Fibroblast of skin of left quadriceps (primary cell): ENCODE measurements at regions not wholly inside any gene's neighbourhood (a gene's known extent, or its start where the extent isn't known, plus 50 kb on each side); places are given as distances from the start of the nearest gene placed in this dataset.
A peak's percentile ranks its signal among the peaks of the same experiment; 100 is the strongest.

Source experiments
- DNase-seq, 2 experiments: peaks; one replicate each; pipeline ENCODE4 v3.0.0-alpha.2; 2013; ENCODE audit warnings: low read depth in 2 of 2

DNA sequence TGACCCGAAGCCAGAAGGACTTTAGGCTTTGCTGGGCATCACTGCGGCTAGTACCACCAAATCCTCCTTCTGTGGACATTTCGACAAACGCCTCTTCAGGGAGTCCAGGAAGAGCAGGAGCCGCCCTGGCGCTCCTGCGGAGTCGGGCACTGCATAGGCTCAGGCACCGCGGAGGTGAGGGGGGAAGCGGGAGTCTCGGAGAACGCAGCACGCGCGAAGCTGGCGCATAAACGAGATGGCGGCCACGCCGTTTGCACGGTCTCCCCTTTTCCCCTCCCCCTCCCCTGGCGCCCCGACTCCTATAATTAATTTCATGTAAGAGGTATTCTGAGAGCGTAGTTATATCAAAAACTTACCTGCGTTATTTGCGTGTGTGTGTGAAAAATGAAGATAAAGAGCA is 137.8 kb upstream of the GAS1 start:
- no peak for DNase-seq

GRCh38 chr9:87085521-87085920 is 138.2 kb upstream of the GAS1 start:
- no peak for DNase-seq

DNA sequence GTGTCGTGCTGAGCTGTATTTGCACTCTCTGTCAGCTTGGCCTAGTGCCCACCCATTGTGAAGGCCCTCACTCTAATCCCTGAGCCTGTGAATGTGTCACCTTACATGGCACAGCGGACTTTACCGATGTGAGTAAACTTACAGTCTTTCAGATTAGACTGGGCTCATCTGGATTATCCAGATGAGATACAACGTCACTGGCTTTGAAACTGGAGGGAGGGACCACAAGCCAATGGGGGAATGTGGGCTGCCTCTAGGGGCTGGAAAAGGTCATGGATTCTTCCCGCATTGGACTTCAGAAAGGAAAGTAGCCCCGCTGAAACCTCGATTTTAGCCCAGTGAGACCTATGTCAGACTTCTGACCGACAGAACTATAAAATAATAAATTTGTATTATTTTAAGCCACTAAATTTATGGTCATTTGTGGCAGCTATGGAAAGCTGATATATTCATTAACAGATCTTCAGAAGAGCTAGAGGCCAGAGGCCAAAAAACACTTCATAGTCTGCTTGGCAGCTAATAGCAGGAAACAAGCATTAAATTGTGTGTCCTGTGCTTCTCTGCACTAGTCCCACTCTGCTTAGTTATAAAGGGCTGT is 139.0 kb upstream of the GAS1 start:
- no peak for DNase-seq

DNA sequence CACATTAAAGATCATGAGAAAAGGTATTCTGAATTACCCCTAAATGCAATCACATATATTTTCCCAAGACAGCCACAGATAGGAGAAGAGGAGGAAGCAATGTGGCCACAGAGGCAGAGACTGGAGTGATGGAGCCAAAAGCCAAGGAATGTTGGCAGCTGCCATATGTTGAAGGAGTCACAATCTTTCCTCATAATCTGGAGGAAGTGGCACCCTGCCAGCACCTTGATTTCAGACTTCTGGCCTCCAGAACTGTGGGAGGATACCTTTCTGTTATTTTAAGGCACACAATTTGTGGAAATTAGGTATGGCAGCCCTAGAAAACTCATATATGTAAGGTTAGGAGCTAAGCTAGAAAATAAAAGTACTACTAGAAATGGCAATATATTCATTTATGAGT is 139.9 kb upstream of the GAS1 start:
- DNase-seq, result no peak

DNA sequence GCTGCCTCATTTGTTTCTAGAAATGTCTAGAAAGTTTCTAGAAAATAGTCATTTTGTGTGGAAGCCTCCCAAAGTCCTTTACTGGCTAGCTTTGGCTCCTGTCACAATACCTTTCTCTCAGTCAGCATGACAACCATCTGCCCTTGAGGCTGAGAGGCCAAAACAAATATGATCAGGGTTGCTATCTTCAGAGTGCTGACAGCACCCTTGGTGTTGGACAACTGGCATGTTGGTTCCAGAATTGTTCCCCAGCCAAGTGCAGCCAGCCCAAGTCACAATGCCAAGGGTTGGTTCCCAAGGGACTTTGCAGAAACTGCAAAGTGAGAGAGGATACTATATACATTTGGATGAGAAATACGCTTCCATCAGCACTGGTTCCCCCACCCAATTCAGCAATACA is 140.9 kb upstream of the GAS1 start:
- DNase-seq, result no peak

- no peak for DNase-seq
These were observed 141.5 kb upstream of the GAS1 start for GRCh38 chr9:87088621-87089365.

DNA sequence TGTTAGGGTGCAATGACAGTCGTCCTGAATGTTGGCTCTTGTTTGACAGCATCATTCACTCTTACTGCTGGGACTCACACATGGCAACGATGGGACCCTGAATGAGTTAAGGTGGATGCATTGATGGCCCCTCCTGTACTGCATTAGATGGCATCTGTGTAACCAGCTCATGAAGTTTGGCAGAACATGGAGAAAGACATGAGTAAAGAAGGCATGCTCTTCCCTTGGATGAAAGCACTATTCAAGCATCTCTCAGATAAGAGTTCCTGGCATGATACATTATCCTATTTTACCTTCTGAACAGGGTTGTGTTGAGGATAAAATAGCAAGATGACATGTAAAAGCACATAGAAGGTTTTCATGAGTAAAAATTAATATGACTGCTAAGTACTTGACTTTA is 142.2 kb upstream of the GAS1 start:
- DNase-seq, result no peak

GRCh38 chr9:87089929-87090328 is 142.6 kb upstream of the GAS1 start:
- DNase-seq, result no peak

DNA sequence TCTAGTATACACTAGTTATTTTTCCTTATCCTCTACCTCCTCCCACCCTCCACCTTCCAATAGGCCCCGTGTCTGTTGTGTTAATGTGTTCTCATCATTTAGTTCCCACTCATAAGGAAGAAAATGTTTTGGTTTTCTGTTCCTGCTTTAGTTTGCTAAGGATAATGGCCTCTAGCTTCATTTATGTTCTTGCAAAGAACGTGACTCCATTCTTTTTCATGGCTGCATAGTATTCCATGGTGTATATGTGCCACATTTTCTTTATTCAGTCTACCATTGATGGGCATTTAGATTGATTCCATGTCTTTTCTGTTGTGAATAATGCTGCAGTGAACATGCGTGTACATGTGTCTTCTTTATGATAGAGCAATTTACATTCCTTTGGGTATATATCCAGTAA is 146.5 kb upstream of the GAS1 start:
- no peak for DNase-seq

DNA sequence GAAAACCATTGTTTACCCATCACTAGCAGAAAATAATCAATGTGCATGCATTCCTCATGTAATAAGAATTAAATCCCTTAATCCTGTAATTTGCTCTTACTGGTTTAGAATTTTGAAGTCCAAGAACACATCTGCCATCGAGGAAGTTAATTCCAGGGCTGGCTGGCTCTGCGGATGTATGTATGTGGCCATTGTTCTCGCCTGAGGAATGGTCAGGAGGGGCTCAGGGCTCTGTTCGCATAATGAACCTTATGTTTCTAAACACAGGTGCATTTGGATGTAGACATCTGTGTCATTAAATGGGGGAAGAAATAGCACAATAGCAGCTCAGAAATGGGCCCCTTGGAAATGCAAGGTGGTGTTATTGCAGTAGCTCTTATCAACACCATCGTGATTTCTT is 148.6 kb upstream of the GAS1 start:
- no peak for DNase-seq

- DNase-seq, result no peak
These were observed 149.2 kb upstream of the GAS1 start for GRCh38 chr9:87096506-87096905.

DNA sequence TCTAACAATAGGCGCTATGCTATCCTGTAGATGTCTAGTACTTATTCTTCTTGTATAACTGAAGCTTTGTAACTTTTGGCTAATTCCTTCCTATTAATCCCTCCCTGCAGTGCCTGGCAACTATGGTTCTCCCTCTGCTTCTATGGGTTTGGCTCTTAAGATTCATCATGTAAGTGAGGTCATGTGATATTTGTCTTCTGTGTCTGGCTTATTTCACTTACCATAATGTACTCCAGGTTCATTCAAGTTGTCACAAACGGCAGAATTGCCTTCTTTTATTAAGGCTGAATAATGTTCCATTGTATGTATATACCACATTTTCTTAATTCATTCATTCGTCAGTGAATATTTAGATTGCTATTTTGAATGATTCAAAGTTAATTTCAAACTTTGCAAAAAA is 149.9 kb upstream of the GAS1 start:
- DNase-seq, result no peak

DNA sequence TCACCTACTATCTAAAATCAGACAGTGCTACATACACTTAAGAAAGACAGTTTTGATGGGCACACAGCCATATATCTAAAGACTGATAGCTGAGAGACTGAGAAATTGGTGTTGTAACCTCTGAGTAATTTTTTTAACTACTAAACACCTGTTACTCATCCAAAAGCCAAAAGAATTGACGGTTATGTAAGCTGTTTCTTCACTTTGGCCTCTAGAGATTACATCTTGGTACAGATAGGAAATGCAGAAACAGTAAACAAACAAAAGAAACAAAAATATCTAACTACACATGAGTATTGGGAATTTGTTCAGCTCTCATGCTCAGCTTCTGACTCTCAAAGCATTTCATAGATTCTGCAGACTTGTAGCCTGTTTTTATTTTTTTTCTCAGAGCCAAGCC is 152.1 kb upstream of the GAS1 start:
- DNase-seq, result no peak

DNA sequence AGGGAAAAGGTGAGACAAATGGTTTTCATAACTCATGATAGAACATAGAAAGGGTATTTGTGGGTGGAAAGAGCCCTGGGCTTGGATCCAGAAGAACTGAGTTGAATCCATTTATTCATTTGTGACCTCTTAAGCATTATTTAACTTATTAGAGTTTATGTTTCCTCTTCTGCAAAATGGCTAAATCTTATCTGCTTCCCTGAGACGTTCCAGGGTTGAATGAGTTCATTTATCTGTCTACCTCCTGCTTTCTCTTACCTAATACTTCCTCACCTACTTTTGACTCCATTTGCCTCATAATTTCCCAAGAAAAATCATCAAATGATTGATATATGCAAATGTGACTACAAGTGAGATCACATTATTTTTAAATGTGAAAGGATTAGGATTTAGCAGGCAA is 152.7 kb upstream of the GAS1 start:
- no peak for DNase-seq

DNA sequence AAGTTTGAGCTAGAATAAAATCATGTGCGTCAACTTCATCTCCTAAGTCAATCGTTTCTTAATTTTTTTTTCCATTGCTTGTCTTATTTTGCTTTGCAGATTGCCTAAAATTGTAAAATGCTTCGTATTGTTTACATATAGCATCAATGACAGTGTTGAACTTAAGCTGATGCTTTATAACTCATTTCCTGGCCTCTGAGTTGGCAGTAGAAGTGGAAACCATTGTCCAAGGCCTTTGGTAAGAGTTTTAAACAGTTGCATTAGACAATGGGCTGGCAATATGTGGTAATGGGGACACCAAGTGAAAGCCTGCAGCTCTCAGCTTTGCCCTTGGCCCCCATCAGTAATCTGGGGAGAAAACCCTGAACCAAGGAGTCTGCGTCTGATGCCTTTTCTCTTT is 154.8 kb upstream of the GAS1 start:
- no peak for DNase-seq

DNA sequence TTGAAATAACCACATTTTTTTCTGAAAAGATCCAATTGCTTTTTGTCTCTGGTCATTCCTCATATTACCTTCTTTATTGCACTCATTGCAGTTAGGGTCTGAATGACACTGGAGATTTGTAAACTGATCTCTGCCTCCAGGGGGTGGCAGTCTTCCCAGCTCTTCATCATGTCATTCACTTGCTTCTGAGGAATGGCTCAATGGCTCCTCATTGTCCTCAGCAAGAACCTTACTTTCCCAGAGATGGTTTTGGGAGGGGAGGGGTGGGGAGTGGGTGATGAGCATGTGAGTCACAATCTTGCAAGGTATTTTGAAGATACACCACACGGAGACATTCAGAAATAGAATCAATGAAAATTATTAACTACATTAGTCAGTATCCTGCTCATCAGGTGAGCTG is 159.8 kb upstream of the GAS1 start:
- no peak for DNase-seq

DNA sequence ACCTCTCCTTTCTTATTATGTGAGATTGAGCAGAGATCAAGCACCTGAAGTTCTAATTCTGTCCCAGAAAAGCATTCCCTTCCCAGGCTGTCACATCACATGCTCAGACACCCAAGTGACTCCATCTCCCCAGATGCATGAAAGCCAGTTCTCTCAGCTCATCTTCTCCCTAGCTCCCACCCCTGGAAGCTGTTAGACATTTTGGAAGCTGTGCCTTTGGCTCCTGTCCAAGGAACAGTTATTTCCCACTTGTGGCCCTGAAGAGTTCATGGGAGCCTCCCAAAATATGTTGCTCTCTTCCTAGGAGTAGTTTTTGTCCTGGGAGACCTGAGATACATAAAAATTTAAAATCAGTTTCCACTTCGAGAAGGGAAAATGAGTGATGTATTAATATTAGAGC is 161.4 kb upstream of the GAS1 start:
- no peak for DNase-seq

DNA sequence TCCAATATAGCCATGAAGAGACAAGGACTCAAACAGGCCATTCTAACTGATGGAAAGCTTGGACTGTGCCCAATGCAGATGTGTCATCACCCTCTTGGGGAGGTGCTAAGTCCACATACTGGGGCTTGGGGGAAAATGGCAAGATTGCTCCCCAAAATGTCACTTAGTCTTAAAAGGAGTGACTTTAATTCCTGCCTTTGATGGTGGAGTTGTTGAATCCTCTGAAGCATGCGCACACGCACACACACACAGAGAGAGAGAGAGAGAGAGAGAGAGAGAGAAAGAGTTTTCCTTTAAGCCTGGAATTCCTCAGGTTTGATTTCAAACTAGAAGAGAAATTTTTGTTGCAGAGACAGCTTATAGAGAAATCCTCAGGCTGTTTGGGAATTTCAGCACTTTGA is 161.9 kb upstream of the GAS1 start:
- no peak for DNase-seq

GRCh38 chr9:87109851-87110250 is 162.5 kb upstream of the GAS1 start:
- peak; percentile 78 to 79 for DNase-seq

DNA sequence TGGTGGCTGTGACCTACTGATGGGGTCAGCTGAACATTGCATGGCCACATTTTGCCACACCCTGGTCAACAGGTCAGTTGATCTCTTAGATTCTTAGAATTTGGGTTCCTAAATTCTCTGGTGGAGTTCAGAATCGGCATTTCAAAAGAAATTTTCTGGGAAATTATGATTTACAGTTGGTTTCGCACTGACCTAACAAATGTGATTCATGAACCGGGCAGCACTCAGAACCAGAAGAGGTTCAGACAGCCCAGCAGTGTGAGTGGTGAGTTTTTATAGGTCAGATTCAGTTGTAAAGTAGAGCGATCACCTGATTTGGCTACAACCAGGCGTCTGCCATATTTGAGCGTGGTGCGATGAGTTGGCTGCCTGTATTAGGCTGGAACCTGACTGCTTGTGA is 163.7 kb upstream of the GAS1 start:
- no peak for DNase-seq

DNA sequence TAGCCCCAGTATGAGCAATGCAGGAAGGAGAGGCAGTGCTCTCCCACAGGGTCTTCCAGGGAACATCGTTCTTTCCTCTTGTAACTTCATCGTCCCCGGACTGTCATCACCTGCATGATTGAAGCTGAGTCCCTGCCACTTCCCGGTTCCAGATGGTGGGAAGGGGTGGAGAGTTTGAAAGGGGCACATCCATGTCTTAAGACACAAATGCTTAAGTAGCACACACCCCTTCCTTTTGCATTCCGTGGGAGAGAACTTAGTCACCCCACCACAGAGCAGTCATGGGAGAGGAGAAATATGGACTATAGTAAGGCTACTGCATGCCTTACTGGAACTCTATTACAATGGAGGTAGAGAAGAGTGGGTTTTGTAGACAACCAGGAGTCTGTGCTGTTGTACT is 165.3 kb upstream of the GAS1 start:
- peak; percentile 92 to 94 for DNase-seq

DNA sequence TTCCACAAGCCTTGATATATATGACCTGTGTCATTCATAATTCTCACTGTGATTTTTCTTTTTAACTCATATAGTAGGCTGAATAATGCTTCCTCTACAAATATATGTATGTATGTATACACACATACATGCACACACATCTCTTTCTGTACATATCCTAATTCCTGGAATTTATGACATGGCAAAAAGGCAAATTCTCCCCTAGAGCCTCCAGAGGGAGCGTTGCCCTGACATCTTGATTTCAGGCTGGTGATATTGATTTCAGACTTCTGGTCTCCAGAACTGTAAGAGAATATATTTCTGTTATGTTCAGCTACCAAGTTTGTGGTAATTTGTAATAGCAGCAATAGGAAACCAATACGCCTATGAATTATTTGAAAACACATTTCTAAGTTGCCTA is 166.6 kb upstream of the GAS1 start:
- no peak for DNase-seq

DNA sequence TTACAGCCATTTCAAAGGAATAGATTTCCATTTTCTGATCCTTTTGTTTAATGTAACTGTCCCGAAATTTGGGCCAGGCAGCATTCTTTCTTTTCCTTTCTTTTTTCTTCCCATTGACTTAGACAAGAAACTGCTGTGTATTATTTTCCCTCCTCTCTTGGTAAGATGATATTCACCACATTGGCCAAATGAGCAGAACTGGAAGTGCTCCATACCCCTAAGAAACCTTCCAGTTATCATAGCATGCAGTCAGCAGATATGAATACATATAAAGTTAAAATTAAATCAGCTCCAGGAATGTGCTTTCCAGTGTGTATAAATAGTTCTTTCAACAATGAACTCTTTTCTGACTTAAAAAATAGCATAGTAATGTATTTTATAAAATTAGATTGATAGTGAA is 168.5 kb upstream of the GAS1 start:
- DNase-seq, result no peak

DNA sequence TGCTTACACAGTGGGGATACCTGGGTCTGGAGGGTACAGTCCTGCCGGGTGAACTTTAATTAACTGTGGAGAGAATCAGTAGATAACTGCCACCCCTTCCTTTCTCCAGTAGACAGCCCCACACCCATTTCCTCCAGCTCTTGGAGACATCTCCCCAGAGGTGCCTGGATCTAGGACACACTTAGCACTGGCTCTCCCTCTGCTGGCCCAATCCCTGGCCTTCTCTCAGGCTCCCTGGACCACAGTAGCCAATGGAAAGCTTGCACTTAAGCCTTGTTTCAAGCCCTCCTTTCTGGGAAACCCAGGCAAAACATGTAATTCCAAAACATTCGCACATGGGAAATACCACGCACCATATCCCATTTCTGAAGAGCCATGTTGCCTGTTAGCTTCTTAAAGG is 169.2 kb upstream of the GAS1 start:
- DNase-seq, result no peak
